Stomach (tissue), 4 donors: ENCODE measurements at regions not wholly inside any gene's neighbourhood (a gene's known extent, or its start where the extent isn't known, plus 50 kb on each side); places are given as distances from the start of the nearest gene placed in this dataset.

ENCODE experiments used
- CTCF ChIP-seq, 7 experiments: fragments of 450-650 bp in 4 of 7; fragments of 200-600 bp in 3 of 7; sonication (generic) in 3 of 7; IDR thresholded peaks; one replicate each; pipeline ENCODE4 v1.5.1; 2016 to 2019; ENCODE audit warnings: antibody characterized with exemption in 7 of 7, control low read depth in 2 of 7, mild to moderate bottlenecking in 1 of 7
- POLR2A ChIP-seq, 4 donors: fragments of 450-650 bp; IDR thresholded peaks; one replicate each; pipeline ENCODE4 v1.6.1; 2016; ENCODE audit warnings: antibody characterized with exemption in 4 of 4, control low read depth in 2 of 4, mild to moderate bottlenecking in 1 of 4, moderate library complexity in 1 of 4

- TF ChIP-seq CTCF (IDR thresholded peaks at IDR 0.05): no peak
- TF ChIP-seq POLR2A (IDR thresholded peaks at IDR 0.05): no peak
Observed at GRCh38 chr4:123308667-123309066, 87.9 kb upstream of the SPRY1 start.
